HG03039 (cell line): ENCODE measurements at regions not wholly inside any gene's neighbourhood (a gene's known extent, or its start where the extent isn't known, plus 50 kb on each side); places are given as distances from the start of the nearest gene placed in this dataset.
"Not testable (repeated sequence)": the region's sequence is repeated elsewhere in the genome, so short reads cannot be mapped to it uniquely, and the experiment has no call there.

Source experiments
- ATAC-seq: cut with Tn5 transposase; IDR thresholded peaks from one replicate; pipeline ENCODE4 v1.9.1; 2021; ENCODE audit warnings: mild to moderate bottlenecking, moderate library complexity; ENCODE audit not compliant: unreplicated experiment

GRCh38 chr18:44562986-44563385 is 117.7 kb upstream of the SETBP1 start:
- ATAC-seq = no peak

DNA sequence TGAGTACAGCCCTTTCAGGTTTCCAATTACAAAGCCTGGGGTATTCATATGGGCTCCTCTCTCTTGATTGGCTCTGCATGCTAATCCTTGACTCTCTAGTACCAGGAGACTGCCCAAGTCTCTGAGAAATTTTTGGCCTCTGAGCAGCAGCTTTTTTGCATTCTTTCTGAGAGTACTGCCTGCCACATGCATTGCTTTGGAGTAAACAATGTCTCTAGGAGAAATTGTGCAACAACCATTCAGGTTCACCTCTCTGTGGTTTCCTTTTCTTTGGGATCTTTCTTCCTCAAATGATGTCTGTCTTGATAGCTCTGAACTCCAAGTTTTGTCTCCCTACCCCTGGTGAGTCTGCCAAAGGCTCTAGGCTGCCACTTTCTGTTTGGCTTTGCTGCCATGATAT is 115.8 kb upstream of the SETBP1 start:
- ATAC-seq = no peak

DNA sequence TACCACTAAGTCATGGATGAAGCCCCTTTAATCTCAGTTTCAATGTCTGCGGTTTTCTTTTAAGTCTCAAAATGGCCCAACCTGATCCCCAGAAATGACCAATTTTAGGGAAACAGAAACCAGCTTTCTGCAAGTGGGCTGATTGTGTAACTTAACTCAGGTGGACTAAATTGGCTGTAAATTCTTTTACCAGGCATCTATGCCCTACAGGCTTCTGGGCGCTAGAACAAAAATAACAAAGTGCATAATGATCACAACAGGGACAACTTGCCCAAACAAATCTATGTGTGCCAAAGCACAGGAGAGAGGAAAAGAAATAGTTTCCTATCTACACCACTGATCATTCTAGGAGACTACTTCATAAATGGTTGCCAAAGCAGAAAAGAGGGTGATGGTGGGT is 112.3 kb upstream of the SETBP1 start:
- ATAC-seq = no peak

- ATAC-seq = no peak
Measured at GRCh38 chr18:44568986-44569385, 111.7 kb upstream of the SETBP1 start.

DNA sequence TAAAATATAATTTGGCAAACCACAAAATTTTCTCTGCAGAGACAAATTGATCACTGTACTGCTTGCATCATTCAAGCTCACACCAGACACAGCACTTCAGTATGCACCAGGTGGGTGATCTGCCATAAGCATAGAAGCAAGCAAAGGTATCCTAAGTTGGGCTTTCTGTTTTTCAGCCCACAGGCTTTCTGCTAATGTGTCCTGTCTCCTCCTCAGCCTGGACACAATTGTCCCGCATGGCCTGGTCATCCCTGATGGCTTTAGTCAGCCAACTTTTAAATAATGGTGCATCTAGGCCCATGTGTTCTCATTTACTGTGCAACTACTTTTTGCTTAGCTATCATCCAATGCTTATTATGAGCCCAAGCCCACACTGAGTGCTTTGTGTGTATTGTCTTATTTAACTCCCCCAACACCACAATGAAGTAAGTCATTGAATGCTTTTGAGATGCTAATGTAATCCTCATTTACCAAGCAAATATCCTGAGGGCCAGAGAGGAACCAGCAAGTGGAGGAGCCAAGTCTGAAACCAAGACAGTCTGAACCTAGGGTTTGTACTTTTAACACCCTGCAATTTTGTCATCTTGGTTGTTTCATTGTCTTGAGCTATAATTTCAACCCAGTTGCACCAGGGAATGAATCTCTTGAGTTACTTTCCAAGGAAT is 111.2 kb upstream of the SETBP1 start:
- ATAC-seq = no peak

DNA sequence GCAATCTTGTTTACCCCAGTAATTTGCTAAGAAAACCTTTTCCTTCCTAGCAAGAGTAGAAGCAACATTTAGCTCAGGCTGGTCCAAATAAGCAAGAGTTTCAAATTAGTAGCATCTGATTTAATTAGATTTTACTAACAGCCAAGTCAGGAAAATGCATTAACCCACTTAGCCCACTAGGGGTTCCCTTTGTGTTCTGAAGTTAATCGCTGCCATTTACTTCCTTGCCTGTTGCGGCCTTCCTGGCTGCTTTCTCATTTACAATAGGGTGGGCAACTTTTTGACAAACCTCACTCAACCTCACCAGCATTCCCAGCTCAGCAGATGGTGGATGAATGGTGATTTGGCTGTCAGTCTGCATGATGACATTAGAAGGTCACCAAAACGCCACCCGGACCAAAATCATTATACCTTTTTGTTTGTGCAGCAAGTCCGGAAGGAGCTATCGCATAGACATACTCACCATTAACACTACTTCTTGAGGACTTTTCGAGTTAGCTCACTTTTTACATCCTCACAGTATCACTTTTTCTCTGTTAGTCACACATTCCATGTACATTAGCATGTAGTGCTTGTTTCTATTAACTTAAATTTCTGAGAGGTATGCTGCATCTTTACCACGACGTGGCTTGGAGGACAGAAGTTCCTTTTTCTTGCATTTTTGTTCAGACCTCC is 101.5 kb upstream of the SETBP1 start:
- ATAC-seq = no peak

GRCh38 chr18:44579745-44580144 is 100.9 kb upstream of the SETBP1 start:
- no peak for ATAC-seq

DNA sequence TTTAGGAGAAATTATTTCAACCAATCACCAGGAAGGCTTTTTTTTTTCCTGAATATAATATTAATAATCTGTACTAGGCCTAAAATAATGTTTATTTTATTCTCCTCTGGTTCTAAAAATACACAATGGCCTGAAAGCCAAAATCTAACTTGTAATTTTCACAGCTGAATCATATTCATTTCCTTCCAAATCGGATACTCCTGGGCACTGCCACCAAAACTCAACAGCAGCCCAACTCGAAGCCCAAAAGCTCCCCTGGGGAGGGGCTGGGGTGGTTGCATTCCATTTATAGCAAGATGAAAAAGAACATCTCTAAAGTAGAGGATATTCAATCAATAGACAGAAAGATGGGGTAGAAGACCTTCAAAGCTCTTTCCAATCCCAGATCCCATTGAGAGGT is 100.5 kb upstream of the SETBP1 start:
- no peak for ATAC-seq

DNA sequence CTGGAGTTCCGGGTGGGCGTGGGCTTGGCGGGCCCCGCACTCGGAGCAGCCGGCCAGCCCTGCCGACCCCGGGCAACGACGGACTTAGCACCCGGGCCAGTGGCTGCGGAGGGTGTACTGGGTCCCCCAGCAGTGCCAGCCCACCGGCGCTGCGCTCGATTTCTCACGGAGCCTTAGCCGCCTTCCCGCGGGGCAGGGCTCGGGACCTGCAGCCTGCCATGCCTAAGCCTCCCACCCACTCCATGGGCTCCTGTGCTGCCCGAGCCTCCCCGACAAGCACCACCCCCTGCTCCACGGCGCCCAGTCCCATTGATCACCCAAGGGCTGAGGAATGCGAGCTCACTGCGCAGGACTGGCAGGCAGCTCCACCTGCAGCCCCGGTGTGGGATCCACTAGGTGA is 99.9 kb upstream of the SETBP1 start:
- not testable (repeated sequence) for ATAC-seq

DNA sequence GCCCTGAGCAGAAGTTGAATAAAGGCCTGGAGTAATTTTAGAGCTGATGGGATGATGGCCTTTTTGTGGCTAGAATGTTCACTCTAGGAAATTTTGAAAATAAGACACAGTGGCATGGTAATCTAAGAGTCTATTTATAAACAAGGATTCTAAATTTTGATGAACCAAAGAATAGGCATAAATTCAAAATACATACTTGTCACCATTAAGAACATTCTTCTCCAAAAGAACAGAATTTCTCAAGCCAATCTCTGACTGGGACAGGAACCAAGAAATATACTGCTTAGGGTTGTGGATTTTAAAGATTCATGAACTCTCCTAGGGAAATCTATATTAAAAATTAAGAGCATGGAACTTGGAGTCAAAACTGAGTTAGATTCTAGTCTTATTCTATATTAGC is 98.2 kb upstream of the SETBP1 start:
- ATAC-seq = no peak

DNA sequence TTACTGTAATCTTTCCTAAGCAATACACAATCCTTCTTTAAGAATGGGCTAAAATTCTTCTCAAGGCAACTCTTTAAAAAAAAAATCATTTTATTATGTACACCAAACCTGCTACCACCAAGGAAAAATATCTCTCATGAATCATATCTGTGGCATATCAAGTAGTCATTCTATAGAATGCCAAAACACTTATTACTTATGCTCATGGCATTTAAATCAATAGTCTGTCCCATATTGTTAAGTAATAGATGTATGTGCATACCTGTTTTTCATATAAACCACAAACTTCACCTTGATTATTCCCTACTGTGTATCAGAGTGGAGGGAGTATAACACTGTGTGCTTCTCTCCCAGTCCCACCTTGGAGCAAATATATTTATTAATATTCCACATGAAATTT is 95.8 kb upstream of the SETBP1 start:
- ATAC-seq = no peak

GRCh38 chr18:44586782-44587524 is 93.7 kb upstream of the SETBP1 start:
- ATAC-seq = no peak

DNA sequence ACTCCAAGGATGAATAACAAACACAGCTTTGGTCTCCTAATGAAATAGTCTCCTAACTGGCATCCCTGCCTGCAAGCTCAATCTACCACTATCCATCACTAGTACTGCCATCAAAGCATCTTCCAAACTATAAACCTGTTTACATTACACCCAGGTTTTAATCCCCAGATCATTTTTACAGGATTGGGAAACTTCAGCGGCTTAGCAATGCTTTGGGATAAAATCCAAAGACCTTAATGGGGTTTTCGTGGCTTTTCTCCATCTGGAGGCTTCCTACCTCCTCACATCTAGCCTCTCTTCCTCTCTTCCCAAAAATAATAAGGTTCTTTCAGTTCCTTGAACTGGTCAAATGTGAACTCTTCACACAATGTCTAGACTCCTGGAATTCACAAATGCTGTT is 92.2 kb upstream of the SETBP1 start:
- no peak for ATAC-seq

GRCh38 chr18:44589693-44590355 is 90.9 kb upstream of the SETBP1 start:
- no peak for ATAC-seq

DNA sequence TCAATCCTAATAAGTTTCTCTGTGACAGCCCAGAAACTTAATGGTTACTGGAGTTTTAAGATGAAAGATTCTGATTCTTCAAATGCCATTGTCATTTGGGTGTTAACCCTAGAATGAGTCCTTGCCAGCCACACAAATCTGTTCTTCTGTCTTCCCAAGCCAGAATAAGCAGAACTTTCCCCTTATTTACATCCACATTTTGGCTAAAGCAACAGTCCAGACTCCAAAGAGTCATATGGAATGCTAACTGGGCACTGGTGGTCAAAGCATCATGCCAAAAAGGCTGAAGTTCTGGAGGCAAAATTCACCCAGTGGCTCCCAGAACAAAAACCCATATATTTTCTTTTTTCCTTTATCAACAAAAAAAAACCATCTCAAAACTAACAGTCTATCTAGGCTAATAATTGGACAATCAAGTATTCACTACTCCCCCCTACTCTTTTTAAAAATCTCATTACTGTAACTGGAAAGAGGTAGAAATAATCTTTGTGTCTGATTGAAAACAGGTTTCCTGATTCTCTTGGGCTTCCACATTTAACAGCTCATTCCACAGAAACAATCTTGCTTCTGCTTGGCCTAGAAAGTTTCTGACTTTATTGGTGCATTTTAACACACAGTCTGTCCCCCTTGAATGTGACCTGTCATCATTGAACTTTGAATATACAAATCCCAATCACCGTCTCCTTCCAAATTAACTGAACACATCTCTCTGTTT is 89.6 kb upstream of the SETBP1 start:
- no peak for ATAC-seq

GRCh38 chr18:44592639-44593038 is 88.0 kb upstream of the SETBP1 start:
- ATAC-seq = no peak

DNA sequence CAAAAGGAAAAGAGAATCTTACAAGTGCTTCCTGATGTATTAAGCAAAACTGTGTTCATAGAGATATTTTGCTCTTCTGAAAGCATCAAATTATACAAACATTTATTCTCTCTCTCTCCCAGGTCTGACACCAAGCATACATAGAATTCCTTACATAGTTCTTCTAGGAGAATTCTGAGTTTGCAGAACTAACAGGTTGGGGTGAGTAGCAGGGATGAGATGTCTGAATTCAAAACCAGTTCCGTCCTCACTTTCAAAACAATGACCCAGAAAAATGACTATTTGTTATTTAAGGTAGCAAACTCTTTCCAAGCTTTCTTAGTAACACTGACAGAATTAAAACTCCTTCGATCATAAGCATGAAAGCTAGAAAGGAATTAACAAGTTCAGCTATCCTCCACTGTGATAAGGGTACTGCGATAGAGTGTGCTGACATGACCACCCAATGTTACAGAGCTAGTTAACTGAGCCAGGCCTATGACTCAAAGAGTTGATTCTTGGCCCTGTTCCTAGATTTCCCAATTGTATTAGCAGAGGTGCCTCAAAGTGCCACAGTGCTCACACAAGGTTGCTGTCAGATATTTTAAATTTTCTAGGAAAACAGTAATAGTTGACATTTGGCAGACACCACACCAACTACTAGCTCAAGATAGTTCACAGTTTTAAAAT is 85.8 kb upstream of the SETBP1 start:
- ATAC-seq = no peak

DNA sequence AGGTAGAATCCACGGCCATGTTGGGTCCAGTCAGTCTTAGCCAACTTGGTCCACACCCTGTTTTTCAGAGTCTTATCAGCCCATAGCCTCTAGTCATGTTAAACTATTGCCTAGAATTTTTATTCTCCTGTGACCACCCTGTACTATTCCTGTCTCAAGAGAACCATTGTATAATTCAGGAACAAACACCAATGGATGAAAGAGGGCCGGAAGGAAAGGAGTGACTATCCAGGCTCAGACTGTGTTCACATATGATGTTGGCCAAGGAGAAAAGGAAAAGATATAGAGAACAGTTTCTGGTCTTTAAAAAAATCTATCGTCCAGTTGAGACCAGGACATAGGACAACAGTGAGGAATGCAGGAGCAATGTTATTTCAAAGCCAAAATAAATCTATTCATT is 82.9 kb upstream of the SETBP1 start:
- no peak for ATAC-seq

- no peak for ATAC-seq
Measured at GRCh38 chr18:44598514-44598913, 82.2 kb upstream of the SETBP1 start.

DNA sequence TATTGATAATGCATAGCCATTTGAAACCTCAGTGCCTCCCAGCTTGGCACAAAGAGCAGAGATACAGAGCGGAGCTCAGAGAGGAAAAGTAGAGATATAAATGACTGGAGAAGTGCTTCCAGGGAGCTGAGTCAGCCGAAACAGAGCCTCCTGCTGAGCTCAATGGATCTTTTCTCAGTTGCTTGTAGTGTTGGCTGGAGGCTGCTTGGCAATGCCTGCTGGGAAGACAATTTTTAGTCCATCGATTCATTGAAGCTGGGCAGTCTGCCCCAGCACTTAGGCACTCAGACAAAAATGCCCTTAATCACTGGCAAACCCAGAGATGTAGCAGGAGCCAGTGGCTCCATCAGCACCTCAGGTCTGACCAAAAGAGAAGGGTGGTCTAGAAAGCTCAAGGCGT is 81.3 kb upstream of the SETBP1 start:
- no peak for ATAC-seq
